MCF 10A (cell line): ENCODE measurements at regions not wholly inside any gene's neighbourhood (a gene's known extent, or its start where the extent isn't known, plus 50 kb on each side); places are given as distances from the start of the nearest gene placed in this dataset. TPM values are rescaled to one million over a fixed set of nuclear protein-coding genes. Genes with fewer than 3 reads are reported as not detected.

Experiments
- BruUV-seq: library from RNA; stranded (reverse); fragments of 400-500 nt; replicated peaks from 2 replicates; lab custom pipeline; 2021; lab: Mats Ljungman, UMichigan
- CTCF ChIA-PET: fragments of 300-600 bp; sonication (Branson Sonifier 250); formaldehyde crosslinking; extraction: SDS; loops from one replicate; lab custom pipeline; 2021; ENCODE audit warnings: antibody characterized with exemption, inconsistent platforms; lab: Yijun Ruan, JAX
- POLR2A ChIA-PET: fragments of 300-600, 350-650 bp; sonication (Branson Sonifier 250); formaldehyde crosslinking; extraction: SDS; loops from one replicate; lab custom pipeline; 2020; ENCODE audit warnings: antibody characterized with exemption, inconsistent platforms; lab: Yijun Ruan, JAX
- DNase-seq: peaks from one replicate; pipeline ENCODE4 v3.0.0-alpha.2; 2018; ENCODE audit not compliant: unreplicated experiment
- H3K27ac Mint-ChIP-seq: one replicate; pipeline ENCODE4 v1.8.0; 2022; ENCODE audit warnings: mild to moderate bottlenecking, low read depth, mixed read lengths; ENCODE audit not compliant: unreplicated experiment
- H3K27me3 Mint-ChIP-seq: one replicate; pipeline ENCODE4 v1.8.0; 2022; ENCODE audit warnings: mixed read lengths; ENCODE audit not compliant: insufficient read depth, unreplicated experiment
- H3K36me3 Mint-ChIP-seq: one replicate; pipeline ENCODE4 v1.8.0; 2022; ENCODE audit warnings: mild to moderate bottlenecking, moderate library complexity, mixed read lengths; ENCODE audit not compliant: insufficient read depth, unreplicated experiment
- H3K4me1 Mint-ChIP-seq: one replicate; pipeline ENCODE4 v1.8.0; 2022; ENCODE audit warnings: mixed read lengths; ENCODE audit not compliant: insufficient read depth, unreplicated experiment
- H3K4me3 Mint-ChIP-seq: one replicate; pipeline ENCODE4 v1.8.0; 2022; ENCODE audit warnings: mild to moderate bottlenecking, moderate library complexity, mixed read lengths; ENCODE audit not compliant: unreplicated experiment
- H3K9me3 Mint-ChIP-seq: one replicate; pipeline ENCODE4 v1.8.0; 2022; ENCODE audit warnings: mixed read lengths; ENCODE audit not compliant: unreplicated experiment
- CTCF ChIP-seq: fragments of 200-600 bp; IDR thresholded peaks from one replicate; pipeline ENCODE4 v1.8.0; 2022; ENCODE audit warnings: antibody characterized with exemption, mild to moderate bottlenecking; ENCODE audit not compliant: unreplicated experiment
- intact Hi-C: fragments of 100-400 bp; cut with micrococcal nuclease; formaldehyde crosslinking; loops from 2 replicates; pipeline ENCODE4 v1.14.1; 2022
- microRNA-seq: library from miRNA; unstranded; fragments of <30 nt; microRNA quantifications from one replicate; pipeline ENCODE4 v1.2.0, GENCODE V29; 2022

- H3K4me3 Mint-ChIP-seq, result no peak overlapping the region
- ChIA-PET POLR2A (no interaction called here), CTCF (no interaction called here)
- no peak overlapping the region for H3K27ac Mint-ChIP-seq
- H3K27me3 Mint-ChIP-seq, result no peaks in the 10 kb centered on the region
- peaks cover 37% of the 10 kb centered on the region for H3K9me3 Mint-ChIP-seq
- BruUV-seq, result no TSS peak
- H3K36me3 Mint-ChIP-seq, result no peaks in the 10 kb centered on the region
- H3K4me1 Mint-ChIP-seq, result no peaks in the 10 kb centered on the region
- intact Hi-C loops, result no loop called here
- no peak for DNase-seq
- TF ChIP-seq CTCF, result no peak
Measured at GRCh38 chr1:4848431-4848830, 194.0 kb downstream of the AJAP1 start.

- CTCF ChIA-PET, result no interaction called here
- no peak for TF ChIP-seq CTCF
- no peaks in the 10 kb centered on the region for H3K36me3 Mint-ChIP-seq
Measured at GRCh38 chr1:4847711-4848110, 193.3 kb downstream of the AJAP1 start.

More at GRCh38 chr1:4847711-4848110, 193.3 kb downstream of the AJAP1 start:
- Mint-ChIP-seq H3K27me3 (no peaks in the 10 kb centered on the region), H3K27ac (no peak overlapping the region), H3K4me1 (no peaks in the 10 kb centered on the region), H3K4me3 (no peak overlapping the region), H3K9me3 (peaks cover 31% of the 10 kb centered on the region)
- BruUV-seq, result no TSS peak
- DNase-seq, result no peak
- POLR2A ChIA-PET, result no interaction called here
- intact Hi-C loops, result no loop called here

Small RNA genes in the stretch of these regions (microRNA-seq; reads per million reads assigned to microRNA genes)
- not detected for gene MIR4417
